K562 (cell line): ENCODE measurements at regions not wholly inside any gene's neighbourhood (a gene's known extent, or its start where the extent isn't known, plus 50 kb on each side); places are given as distances from the start of the nearest gene placed in this dataset.

ENCODE experiments used
- ATAC-seq: fragments of 200-7000 bp; cut with Tn5 transposase; 3 replicates; pipeline ENCODE4 v1.9.1; 2020; ENCODE audit warnings: moderate library complexity
- BruUV-seq: library from RNA; stranded (reverse); fragments of 400-500 nt; replicated peaks from 2 replicates; lab custom pipeline; 2021; lab: Mats Ljungman, UMichigan
- CTCF ChIA-PET: fragments of 300-600 bp; formaldehyde crosslinking; extraction: SDS; loops from one replicate; lab custom pipeline; 2021; ENCODE audit warnings: low intra/inter-chr PET ratio; lab: Yijun Ruan, JAX
- POLR2A ChIA-PET: fragments of 300-600, 350-650 bp; sonication (Branson Sonifier 250); formaldehyde crosslinking; extraction: SDS; loops from one replicate; lab custom pipeline; 2021; ENCODE audit warnings: antibody characterized with exemption, inconsistent platforms; lab: Yijun Ruan, JAX
- DNase-seq, 4 experiments: peaks; one replicate each; pipeline versions ENCODE4 v3.0.0 to v3.0.0-alpha.2; 2011 to 2018; ENCODE audit warnings: low spot score in 3 of 4, mixed read lengths in 3 of 4; ENCODE audit errors: extremely low read depth in 1 of 4
- FAIRE-seq: peaks from 2 replicates; lab custom pipeline; 2011; peaks lifted over from hg19 to GRCh38; lab: Jason Lieb, UNC
- H2AFZ ChIP-seq: 2 replicates; pipeline ENCODE4 v1.6.0; 2011; ENCODE audit warnings: low read depth, low read length, control low read depth, inconsistent platforms
- H3K27ac ChIP-seq: fragments of 200-600 bp; 3 replicates; pipeline ENCODE4 v1.8.0; 2011; ENCODE audit warnings: low read depth, mild to moderate bottlenecking, control low read depth, inconsistent platforms, low read length, moderate library complexity, mixed read lengths; ENCODE audit errors: extremely low read depth
- H3K27me3 ChIP-seq, 2 experiments: fragments of 300-600 bp in 1 of 2; 2 replicates in 1 of 2; 3 replicates in 1 of 2; pipeline versions ENCODE4 v1.6.0 to v1.8.0; 2011; ENCODE audit warnings: inconsistent platforms in 2 of 2, low read length in 2 of 2, mild to moderate bottlenecking in 1 of 2, mixed read lengths in 1 of 2, moderate library complexity in 1 of 2; ENCODE audit not compliant: control insufficient read depth in 2 of 2, insufficient read depth in 2 of 2
- H3K36me3 ChIP-seq: fragments of 300-600 bp; 3 replicates; pipeline ENCODE4 v1.8.0; 2011; ENCODE audit warnings: mild to moderate bottlenecking, low read length, inconsistent platforms; ENCODE audit not compliant: control insufficient read depth, insufficient read depth
- H3K4me1 ChIP-seq, 2 experiments: fragments of 200-600 bp in 1 of 2; replicated peaks in 1 of 2; 2 replicates in 1 of 2; 3 replicates in 1 of 2; pipeline versions ENCODE4 v1.5.1 to v1.8.0; 2011; ENCODE audit warnings: inconsistent platforms in 2 of 2, low read length in 2 of 2, mild to moderate bottlenecking in 1 of 2, mixed read lengths in 1 of 2, moderate library complexity in 1 of 2; ENCODE audit not compliant: control insufficient read depth in 2 of 2, insufficient read depth in 2 of 2
- H3K4me2 ChIP-seq: 2 replicates; pipeline ENCODE4 v1.6.1; 2011; ENCODE audit warnings: low read length, control low read depth, inconsistent platforms, mixed read lengths; ENCODE audit not compliant: insufficient read depth
- H3K4me3 ChIP-seq: fragments of 200-600 bp; sonication (generic), shearing (Covaris generic); 2 replicates; pipeline ENCODE4 v1.5.1; 2016; ENCODE audit warnings: control low read depth, inconsistent platforms
- H3K79me2 ChIP-seq: fragments of 200-600 bp; 3 replicates; pipeline ENCODE4 v1.8.0; 2011; ENCODE audit warnings: low read length, inconsistent platforms; ENCODE audit not compliant: control insufficient read depth, insufficient read depth
- H3K9ac ChIP-seq, 2 experiments: 2 replicates each; pipeline versions ENCODE4 v1.6.0 to v1.6.1; 2011; ENCODE audit warnings: low read depth in 2 of 2, low read length in 2 of 2, control low read depth in 1 of 2, inconsistent platforms in 1 of 2, mild to moderate bottlenecking in 1 of 2, mixed read lengths in 1 of 2; ENCODE audit not compliant: insufficient read depth in 1 of 2
- H3K9me1 ChIP-seq: one replicate; pipeline ENCODE4 v1.6.0; 2011; ENCODE audit warnings: inconsistent platforms, mild to moderate bottlenecking, low read length, moderate library complexity; ENCODE audit not compliant: control insufficient read depth, insufficient read depth
- H3K9me3 ChIP-seq: replicated peaks from 2 replicates; pipeline ENCODE4 v1.5.1; 2011; ENCODE audit warnings: low read depth, low read length, inconsistent platforms; ENCODE audit not compliant: control insufficient read depth, insufficient read depth
- H4K20me1 ChIP-seq: replicated peaks from 2 replicates; pipeline ENCODE4 v1.6.1; 2011; ENCODE audit warnings: low read length, inconsistent platforms, mixed read lengths; ENCODE audit not compliant: control insufficient read depth, insufficient read depth
- ARID2 ChIP-seq: fragments of 450-650 bp; IDR thresholded peaks from 2 replicates; pipeline ENCODE4 v1.6.1; 2017; ENCODE audit warnings: antibody characterized with exemption, mild to moderate bottlenecking
- CBX2 ChIP-seq: fragments of 200-600 bp; sonication (generic); IDR thresholded peaks from one replicate; pipeline ENCODE4 v1.6.1; 2012; ENCODE audit warnings: mild to moderate bottlenecking, low read length, inconsistent platforms; ENCODE audit not compliant: insufficient read depth, poor library complexity, severe bottlenecking
- CEBPG ChIP-seq, 3 experiments: fragments of 200-800 bp in 1 of 3; sonication (Bioruptor generic) in 1 of 3; sonication (generic) in 1 of 3; formaldehyde crosslinking in 1 of 3; IDR thresholded peaks in 2 of 3; conservative IDR thresholded peaks in 1 of 3; 2 replicates each; pipeline versions ENCODE4 v1.6.1 to v1.8.0; 2016 to 2022; ENCODE audit warnings: missing compliant biosample characterization in 2 of 3, missing genetic modification characterization in 2 of 3, mild to moderate bottlenecking in 1 of 3, missing genetic modification reagents in 1 of 3
- ELF1 ChIP-seq: fragments of 200-800 bp; sonication (Bioruptor generic); IDR thresholded peaks from 2 replicates; pipeline ENCODE4 v1.6.1; 2016; ENCODE audit warnings: missing genetic modification characterization, missing compliant biosample characterization
- FOXP4 ChIP-seq: sonication (generic); formaldehyde crosslinking; IDR thresholded peaks from 2 replicates; pipeline ENCODE4 v1.8.0; 2022; ENCODE audit warnings: mild to moderate bottlenecking, missing genetic modification reagents, borderline replicate concordance
- HCFC1 ChIP-seq: IDR thresholded peaks from 2 replicates; pipeline ENCODE4 v1.6.1; 2012; ENCODE audit warnings: low read depth, low read length, improper control_type of control experiment
- IRF1 ChIP-seq: sonication (generic); formaldehyde crosslinking; IDR thresholded peaks from 2 replicates; pipeline ENCODE4 v1.8.0; 2022; ENCODE audit warnings: missing genetic modification reagents, mild to moderate bottlenecking, borderline replicate concordance
- RNF219 ChIP-seq: fragments of 250-450 bp; sonication (Bioruptor Pico); IDR thresholded peaks from 2 replicates; pipeline ENCODE4 v1.5.0; 2022; ENCODE audit warnings: mild to moderate bottlenecking
- STAT5A ChIP-seq: IDR thresholded peaks from 2 replicates; pipeline ENCODE4 v1.6.1; 2012; ENCODE audit warnings: low read length, inconsistent platforms, borderline replicate concordance
- ZNF121 ChIP-seq: sonication (generic); formaldehyde crosslinking; conservative IDR thresholded peaks from 2 replicates; pipeline ENCODE4 v1.8.0; 2022; ENCODE audit warnings: missing genetic modification reagents
- ZNF79 ChIP-seq: fragments of 250-450 bp; sonication (Bioruptor Pico); IDR thresholded peaks from 2 replicates; pipeline ENCODE4 v1.4.0; 2020; ENCODE audit warnings: low read depth, mild to moderate bottlenecking, moderate library complexity
- WGBS: fragments of 100-300 bp; shearing (Covaris generic); methylation state at CpG from one replicate; pipeline ENCODE4 v1.1.6; 2016; ENCODE audit warnings: low coverage, mixed read lengths; ENCODE audit not compliant: insufficient coverage; ENCODE audit errors: missing lambda C conversion rate; 5-methylcytosine and 5-hydroxymethylcytosine counted together
- in situ Hi-C: fragments of 300-500 bp; cut with MboI; formaldehyde crosslinking; loops from 4 replicates; pipeline ENCODE4 v1.15.0; 2018; ENCODE audit warnings: inconsistent platforms, mixed read lengths
- intact Hi-C: fragments of 100-400 bp; cut with micrococcal nuclease; formaldehyde crosslinking; loops from 2 replicates; pipeline ENCODE4 v1.14.2; 2022

- H3K4me2 ChIP-seq: no peak overlapping the region
- no peak overlapping the region for H2AFZ ChIP-seq
- 0% methylated on average over 3 of the region's 3 CpGs for WGBS
- DNase-seq: no peak
- no peaks in the 10 kb centered on the region for H3K36me3 ChIP-seq
- CTCF ChIA-PET: no interaction called here
- H3K27ac ChIP-seq: no peak overlapping the region
- POLR2A ChIA-PET: no interaction called here
- no peak for ATAC-seq
- H3K79me2 ChIP-seq: no peaks in the 10 kb centered on the region
- intact Hi-C loops (no loop called here), in situ Hi-C loops (no loop called here)
- no peaks in the 10 kb centered on the region for H4K20me1 ChIP-seq
- no peaks in the 10 kb centered on the region for H3K9me1 ChIP-seq
- FAIRE-seq: no peak
- no peaks in the 10 kb centered on the region for H3K4me1 ChIP-seq
- no peaks in the 10 kb centered on the region for H3K9me3 ChIP-seq
- peaks cover 4 to 6% of the 10 kb centered on the region in 2 experiments; a peak in 3 of 5 replicates for H3K27me3 ChIP-seq
- no TSS peak for BruUV-seq
- H3K9ac ChIP-seq: no peak overlapping the region
- H3K4me3 ChIP-seq: no peak overlapping the region
- no peak for TF ChIP-seq HCFC1
- TF ChIP-seq ARID2: no peak
- no peak for TF ChIP-seq ZNF79 (CRISPR knock-in tag)
- TF ChIP-seq IRF1 (CRISPR knock-in tag): no peak
- no peak for TF ChIP-seq ZNF121 (CRISPR knock-in tag)
- no peak for TF ChIP-seq ELF1
- TF ChIP-seq CEBPG (CRISPR knock-in tag; IDR thresholded peaks at IDR 0.05): no peak
- no peak for TF ChIP-seq CEBPG (tag; conservative IDR thresholded peaks at IDR 0.05 in 1 of 2, IDR thresholded peaks at IDR 0.05 in 1 of 2)
- no peak for TF ChIP-seq RNF219 (CRISPR knock-in tag)
- TF ChIP-seq CBX2: no peak
- TF ChIP-seq FOXP4 (CRISPR knock-in tag): no peak
- no peak for TF ChIP-seq STAT5A
These were observed 92.5 kb downstream of the ATPSCKMT start for GRCh38 chr5:10157085-10157669.
